ENCODE measurements at regions not wholly inside any gene's neighbourhood (a gene's known extent, or its start where the extent isn't known, plus 50 kb on each side); places are given as distances from the start of the nearest gene placed in this dataset.

- no peak for TF ChIP-seq SIN3A (IDR thresholded peaks at IDR 0.05; ENCODE audit: borderline replicate concordance, insufficient read depth, low read length)
- TF ChIP-seq TAF1 (IDR thresholded peaks at IDR 0.05; ENCODE audit: borderline replicate concordance, insufficient read depth, low read length): no peak
Observed at GRCh38 chr5:54632131-54632701, 114.7 kb downstream of the SNX18 start.

Data from PFSK-1 (cell line).